ENCODE measurements at regions not wholly inside any gene's neighbourhood (a gene's known extent, or its start where the extent isn't known, plus 50 kb on each side); places are given as distances from the start of the nearest gene placed in this dataset.

- peak in 1 of 2 donors; percentile 0 for DNase-seq
These were observed 72.4 kb upstream of the NXT1 start for GRCh38 chr20:23278172-23278571.

DNA sequence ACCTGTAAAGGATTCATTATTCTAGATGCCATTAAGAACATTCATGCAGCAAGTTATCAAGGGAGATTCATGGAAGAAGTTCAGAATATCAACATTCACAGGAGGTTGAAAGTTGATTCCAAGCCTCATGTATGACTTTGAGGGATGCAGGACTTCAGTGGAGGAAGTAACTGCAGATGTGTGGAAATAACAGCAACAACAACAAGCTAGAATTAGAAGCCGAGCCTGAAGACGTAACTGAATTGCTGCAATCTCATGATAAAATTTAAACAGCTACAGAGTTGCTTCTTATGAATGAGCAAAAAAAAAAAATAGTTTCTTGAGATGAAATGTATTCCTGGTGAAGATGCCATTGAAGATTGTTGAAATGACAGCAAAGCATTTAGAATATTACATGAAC is 73.3 kb upstream of the NXT1 start:
- DNase-seq = peak; percentile 18 to 22

DNA sequence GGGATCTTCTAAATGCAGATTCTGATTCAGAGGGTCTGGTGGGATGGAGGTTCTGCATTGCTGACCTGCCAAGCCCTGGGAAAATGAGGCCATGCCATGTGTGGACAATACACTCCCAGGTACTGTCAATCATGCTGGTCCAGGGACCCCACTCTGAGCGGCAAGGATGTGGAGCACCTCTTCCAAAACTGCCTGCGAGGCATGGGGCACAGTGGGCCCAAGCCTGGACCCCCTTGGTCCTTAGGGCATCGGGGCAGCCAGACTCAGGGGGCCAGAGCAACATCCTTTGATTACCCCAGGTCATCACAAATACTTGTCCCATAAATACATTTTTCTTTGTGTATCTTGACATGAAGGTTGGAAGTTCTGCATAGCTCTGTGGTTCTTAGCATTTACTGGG is 76.8 kb upstream of the NXT1 start:
- DNase-seq = no peak

- DNase-seq = no peak
These were observed 78.2 kb upstream of the NXT1 start for GRCh38 chr20:23272176-23273029.

DNA sequence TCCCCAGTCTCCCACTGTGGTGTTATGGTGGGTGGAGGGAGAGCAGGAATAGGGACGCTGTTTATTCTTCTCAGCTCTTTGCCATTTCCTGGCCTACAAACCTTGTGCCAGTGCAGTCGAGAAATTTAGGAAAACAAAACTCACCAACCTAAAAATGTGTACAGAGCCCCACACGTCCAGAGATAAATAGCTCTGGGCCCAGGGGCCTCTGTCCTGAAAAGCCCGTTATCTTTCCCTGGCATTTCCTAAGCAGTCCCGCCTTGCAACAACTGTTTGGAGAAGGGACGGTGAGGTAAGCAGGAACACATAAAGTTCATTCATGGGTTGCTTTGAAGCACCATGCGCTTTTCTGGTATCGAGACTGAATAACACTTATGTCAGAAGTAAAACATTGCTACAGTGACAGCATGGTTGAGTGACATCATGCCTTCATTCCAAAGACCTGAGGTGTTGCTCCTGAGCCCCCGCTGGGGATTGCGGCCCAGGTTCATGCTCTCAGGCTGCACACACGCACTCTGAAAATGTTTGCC is 80.1 kb upstream of the NXT1 start:
- no peak for DNase-seq

GRCh38 chr20:23269954-23270353 is 80.6 kb upstream of the NXT1 start:
- no peak for DNase-seq

GRCh38 chr20:23268792-23269354 is 81.7 kb upstream of the NXT1 start:
- DNase-seq = no peak

DNA sequence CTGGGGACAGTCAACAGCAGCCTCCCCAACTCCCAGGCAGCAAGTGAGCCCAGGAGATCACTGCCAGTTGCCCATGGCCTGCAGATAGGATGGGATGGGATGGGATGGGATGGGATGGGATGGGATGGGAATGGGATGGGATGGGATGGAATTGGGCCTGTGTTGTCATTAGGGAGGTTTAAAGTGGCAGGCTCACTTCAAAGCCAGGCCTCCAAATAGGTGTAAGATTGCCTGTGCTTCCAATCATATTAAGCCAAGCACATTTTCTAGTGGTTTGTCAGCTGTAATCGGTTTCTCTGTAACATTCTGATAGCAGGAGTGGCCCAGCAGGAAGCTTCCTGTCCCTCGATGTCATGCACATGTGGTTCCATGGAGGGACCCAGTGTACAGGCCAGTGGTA is 82.7 kb upstream of the NXT1 start:
- DNase-seq = no peak

DNA sequence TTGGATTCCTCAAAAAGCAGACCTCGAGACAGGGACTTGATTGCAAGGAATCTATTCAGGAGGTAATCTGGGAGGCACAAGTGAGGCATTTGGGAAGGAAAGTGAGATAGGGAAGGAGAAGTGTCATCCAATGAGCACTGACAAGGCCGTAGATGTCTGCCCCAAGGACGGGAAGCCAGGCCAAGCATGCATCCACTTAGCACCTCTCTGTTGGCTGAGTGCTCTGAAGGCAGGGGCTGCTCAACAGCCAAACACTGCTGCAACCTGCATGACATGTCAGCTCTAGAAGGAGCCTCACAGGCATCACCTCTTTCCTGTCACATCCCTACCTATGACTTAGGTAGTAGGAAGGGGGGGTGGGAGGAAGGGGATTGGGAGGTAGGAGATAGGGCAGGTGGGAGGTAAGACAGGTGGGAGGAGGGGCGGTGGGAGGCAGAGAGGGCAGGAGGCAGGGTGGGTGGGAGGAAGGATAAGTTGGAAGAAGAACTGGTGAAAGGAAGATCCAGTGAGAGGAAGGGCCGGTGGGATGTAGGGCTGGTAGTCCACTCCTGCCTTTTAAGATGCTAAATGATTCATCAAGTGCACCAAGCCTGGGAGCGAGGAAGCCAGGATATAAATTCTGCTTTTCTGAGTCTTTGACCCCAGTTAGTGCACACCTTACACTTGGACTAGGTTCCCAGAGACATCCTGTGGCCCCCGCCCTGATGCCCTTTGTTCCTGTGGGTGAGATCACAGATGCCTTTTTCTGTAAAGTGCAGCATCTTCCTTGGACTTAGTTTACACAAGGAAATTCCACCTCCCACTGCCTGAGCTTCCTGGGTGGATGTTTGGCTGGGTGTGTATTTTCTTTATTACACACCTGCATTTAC is 83.8 kb upstream of the NXT1 start:
- no peak for DNase-seq

DNA sequence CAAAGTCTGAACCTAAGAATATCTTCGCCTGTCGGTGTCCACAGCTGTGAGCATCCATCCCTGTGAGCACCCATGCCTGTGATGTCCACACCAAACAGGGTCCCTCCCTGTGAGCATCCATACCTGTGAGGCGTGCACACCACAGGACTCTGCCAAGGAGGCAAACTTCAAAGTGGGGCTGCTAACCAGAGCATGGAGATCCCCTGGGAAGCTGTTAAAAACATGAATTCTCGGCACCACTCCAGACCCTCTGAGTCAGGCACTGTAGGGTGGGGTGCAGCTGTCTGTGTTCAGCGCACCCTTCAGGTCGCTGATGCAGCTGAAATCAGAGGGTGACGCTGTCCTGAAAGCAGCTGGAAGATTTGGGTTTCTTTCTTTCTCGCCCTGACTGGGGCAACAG is 85.4 kb upstream of the NXT1 start:
- DNase-seq = no peak

DNA sequence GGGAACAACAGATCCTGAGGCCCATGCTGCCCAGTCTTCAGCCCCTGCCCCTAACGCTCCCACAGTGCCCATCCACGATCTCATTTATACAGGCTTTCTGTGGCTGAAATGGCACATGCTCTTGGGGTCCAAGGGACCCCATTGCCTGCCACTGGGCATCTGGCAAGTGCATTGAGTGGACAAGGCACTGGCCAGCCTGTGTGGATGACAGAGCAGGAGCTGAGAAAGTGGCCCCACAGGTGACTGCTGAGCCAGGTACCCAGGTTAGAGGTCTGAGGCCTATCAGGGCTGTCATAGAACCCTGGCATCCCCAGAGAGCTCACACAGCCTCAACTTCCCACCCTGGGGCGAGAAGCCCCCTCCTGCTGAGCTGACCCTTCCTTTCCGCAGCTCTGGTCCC is 86.0 kb upstream of the NXT1 start:
- no peak for DNase-seq

DNA sequence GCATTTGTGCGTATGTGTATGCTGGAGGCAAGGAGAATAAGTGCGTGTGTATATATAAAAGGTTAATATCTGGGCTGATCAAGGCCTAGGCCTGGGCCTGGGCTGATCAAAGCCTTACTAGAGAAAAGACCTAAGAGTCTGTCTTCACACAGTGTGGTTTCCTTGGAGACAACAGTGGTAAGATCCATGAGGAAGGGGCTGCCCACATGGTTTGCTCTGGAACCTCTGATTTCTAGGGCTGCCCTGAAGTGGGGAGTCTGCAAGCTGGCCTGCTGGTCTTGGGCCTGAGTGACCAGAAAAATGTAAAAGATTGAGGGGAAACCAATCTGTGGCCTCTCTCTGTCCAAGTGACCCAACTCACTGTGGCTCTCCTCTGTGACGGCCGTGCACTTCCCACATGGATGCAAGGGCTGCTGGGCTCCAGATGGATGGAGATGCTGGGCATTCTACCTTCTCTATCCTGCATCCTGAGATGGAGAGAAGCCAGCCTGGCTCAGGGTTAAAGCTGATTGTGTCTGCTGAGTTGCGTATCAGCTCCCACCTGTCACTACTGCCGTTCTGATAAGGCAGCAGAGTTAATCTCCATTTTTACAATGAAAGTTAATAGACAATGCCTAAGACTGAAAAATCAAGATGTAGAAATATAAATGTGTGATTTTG is 90.3 kb upstream of the NXT1 start:
- DNase-seq = no peak

DNA sequence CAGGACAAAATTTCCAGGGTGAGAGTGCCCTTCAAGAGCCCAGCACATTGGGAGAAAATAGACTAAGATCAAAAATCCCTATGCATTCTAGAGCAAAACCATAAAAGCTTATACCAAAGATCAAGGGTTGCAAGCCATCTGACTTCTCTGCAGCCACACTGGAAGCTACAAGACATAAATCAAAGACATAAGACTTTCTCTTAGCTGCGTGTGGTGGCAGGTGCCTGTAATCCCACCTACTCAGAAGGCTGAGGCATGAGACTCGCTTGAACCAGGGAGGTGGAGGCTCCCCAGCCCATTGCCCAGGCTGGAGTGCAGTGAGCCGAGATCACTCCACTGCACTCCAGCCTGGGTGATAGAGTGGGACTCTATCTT is 91.9 kb upstream of the NXT1 start:
- DNase-seq = no peak

- peak; percentile 71 to 82 for DNase-seq
These were observed 92.5 kb upstream of the NXT1 start for GRCh38 chr20:23257848-23258746.

GRCh38 chr20:23257106-23257761 is 93.4 kb upstream of the NXT1 start:
- no peak for DNase-seq

DNA sequence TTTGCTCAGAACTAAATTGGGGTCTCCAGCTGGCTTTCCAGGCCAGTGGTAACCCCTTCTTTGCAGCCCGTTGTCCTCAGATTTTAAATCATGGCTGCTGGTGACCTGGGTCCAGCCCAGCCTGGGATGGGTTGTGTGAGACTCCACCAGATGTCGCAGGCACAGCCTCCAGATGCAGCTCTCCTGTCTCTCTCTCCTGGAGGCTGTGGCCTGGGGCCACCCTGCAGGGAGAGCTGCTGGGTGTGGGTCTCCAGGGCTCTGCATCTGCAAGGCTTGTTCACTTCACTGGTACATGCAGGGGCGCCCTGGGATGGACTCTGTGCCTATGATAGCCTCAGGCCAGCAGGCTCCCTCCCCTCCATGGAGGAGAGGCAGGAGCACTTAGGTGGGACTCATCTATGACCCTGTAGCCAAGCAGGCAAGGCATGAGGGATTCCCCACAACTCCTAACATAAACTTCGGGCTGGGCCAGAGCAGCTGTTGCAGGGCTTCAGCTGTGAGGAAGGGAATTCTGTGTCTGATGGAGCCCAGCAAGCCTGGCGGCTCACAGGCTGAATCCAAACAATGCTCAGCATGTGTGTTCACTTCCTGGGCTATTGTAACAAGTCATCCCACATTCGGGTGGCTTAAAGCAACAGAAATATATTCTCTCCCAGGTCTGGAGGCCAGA is 94.7 kb upstream of the NXT1 start:
- no peak for DNase-seq

DNA sequence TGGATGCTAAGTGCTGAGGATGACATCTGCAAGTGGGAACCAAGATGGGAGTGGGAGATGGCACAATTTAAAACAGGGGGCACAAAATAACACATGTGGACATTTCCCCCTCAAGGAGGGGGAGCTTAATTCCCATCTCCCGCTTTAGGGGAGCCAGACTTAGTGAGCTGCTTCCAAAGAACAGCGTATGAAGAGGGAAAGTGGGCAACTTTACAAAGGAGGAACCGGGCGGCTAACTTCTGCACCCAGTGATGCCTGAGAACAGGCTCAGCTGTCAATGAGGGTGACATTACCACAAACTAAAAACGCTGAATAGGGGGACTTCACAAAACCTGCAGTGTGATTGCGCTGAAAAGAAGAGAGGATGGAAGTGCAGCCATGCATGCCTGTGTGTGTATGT is 95.5 kb upstream of the NXT1 start:
- DNase-seq = no peak

DNA sequence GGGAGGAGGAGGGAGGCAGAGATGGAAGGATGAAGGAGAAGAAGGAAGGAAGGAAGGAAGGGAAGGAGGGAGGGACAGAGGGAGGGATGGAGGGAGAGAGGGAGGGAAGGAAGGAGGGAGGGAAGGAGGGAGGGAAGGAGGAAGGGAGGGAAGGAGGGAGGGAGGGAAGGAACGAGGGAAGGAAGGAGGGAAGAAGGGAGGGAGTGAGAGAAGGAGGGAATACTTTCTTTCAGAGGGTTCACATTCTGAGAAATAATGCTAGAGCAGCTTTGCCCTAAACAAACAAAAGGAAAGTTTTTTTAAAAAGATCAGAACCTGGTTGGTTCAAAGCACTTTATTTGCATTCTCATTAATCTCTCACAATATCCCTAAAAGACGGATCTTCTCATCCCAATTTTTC is 96.1 kb upstream of the NXT1 start:
- no peak for DNase-seq

- peak; percentile 21 to 22 for DNase-seq
These were observed 96.6 kb upstream of the NXT1 start for GRCh38 chr20:23254034-23254433.

GRCh38 chr20:23253524-23253923 is 97.1 kb upstream of the NXT1 start:
- no peak for DNase-seq

DNA sequence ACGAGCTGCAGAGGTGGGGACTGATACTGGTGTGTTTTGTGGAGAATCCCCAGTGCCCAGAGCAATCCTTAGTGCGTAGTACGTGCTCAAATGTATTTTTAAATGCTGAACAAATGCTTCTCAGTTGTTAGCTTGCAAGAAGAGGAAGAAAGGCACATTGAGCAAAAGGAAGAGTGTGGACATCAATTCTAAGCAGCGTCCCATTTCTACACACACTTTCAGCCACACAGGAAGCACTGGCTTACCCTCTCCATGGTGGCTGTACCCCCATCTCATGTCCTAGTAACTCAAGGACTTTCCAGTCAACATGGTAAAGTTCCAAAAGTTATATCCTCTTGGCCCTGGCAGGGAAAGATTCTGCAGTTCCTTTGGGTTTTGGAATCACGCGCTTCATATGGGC is 98.8 kb upstream of the NXT1 start:
- DNase-seq = no peak
